GM23248 (cell line): ENCODE measurements at regions not wholly inside any gene's neighbourhood (a gene's known extent, or its start where the extent isn't known, plus 50 kb on each side); places are given as distances from the start of the nearest gene placed in this dataset.

Source experiments
- DNase-seq: peaks from one replicate; pipeline ENCODE4 v3.0.0-alpha.2; 2015
- H2AFZ ChIP-seq: fragments of 200-600 bp; sonication (generic); 2 replicates; pipeline ENCODE4 v1.6.1; 2016; ENCODE audit warnings: antibody characterized with exemption
- H3F3A ChIP-seq: fragments of 200-600 bp; sonication (generic); 2 replicates; pipeline ENCODE4 v1.6.1; 2016; ENCODE audit warnings: mild to moderate bottlenecking, antibody characterized with exemption, mixed run types; ENCODE audit not compliant: insufficient read depth
- H3K27ac ChIP-seq: fragments of 200-600 bp; sonication (generic); 2 replicates; pipeline ENCODE4 v1.5.1; 2016; ENCODE audit warnings: mild to moderate bottlenecking
- H3K27me3 ChIP-seq: fragments of 200-600 bp; sonication (generic); replicated peaks from 2 replicates; pipeline ENCODE4 v1.6.1; 2016; ENCODE audit warnings: mild to moderate bottlenecking; ENCODE audit not compliant: insufficient read depth
- H3K36me3 ChIP-seq: fragments of 200-600 bp; sonication (generic); 2 replicates; pipeline ENCODE4 v1.6.1; 2016; ENCODE audit warnings: low read depth, mild to moderate bottlenecking
- H3K4me1 ChIP-seq: fragments of 200-600 bp; sonication (generic); 2 replicates; pipeline ENCODE4 v1.6.1; 2016; ENCODE audit warnings: mild to moderate bottlenecking; ENCODE audit not compliant: insufficient read depth
- H3K4me2 ChIP-seq: fragments of 200-600 bp; sonication (generic); one replicate; pipeline ENCODE4 v1.6.1; 2016; ENCODE audit warnings: mild to moderate bottlenecking; ENCODE audit not compliant: unreplicated experiment
- H3K4me3 ChIP-seq: fragments of 200-600 bp; sonication (generic); 2 replicates; pipeline ENCODE4 v1.5.1; 2016; ENCODE audit warnings: mild to moderate bottlenecking
- H3K79me2 ChIP-seq: fragments of 200-600 bp; sonication (generic); 2 replicates; pipeline ENCODE4 v1.6.1; 2016; ENCODE audit warnings: mild to moderate bottlenecking; ENCODE audit not compliant: insufficient read depth
- H3K9ac ChIP-seq: fragments of 200-600 bp; sonication (generic); 2 replicates; pipeline ENCODE4 v1.6.1; 2016; ENCODE audit warnings: mild to moderate bottlenecking
- H3K9me2 ChIP-seq: fragments of 200-600 bp; sonication (generic); 2 replicates; pipeline ENCODE4 v1.6.1; 2016; ENCODE audit warnings: mixed run types, mild to moderate bottlenecking, moderate library complexity; ENCODE audit not compliant: insufficient read depth
- H3K9me3 ChIP-seq: fragments of 200-600 bp; sonication (generic); one replicate; pipeline ENCODE4 v1.6.1; 2017; ENCODE audit warnings: low read depth
- H4K20me1 ChIP-seq: fragments of 200-600 bp; sonication (generic); 2 replicates; pipeline ENCODE4 v1.6.0; 2016; ENCODE audit not compliant: insufficient read depth
- EZH2 ChIP-seq: fragments of 200-600 bp; sonication (generic); IDR thresholded peaks from 2 replicates; pipeline ENCODE4 v1.6.1; 2018; ENCODE audit warnings: antibody characterized with exemption, mild to moderate bottlenecking; ENCODE audit not compliant: insufficient read depth, poor library complexity, severe bottlenecking
- EZH2phosphoT487 ChIP-seq: fragments of 200-600 bp; sonication (generic); IDR thresholded peaks from 2 replicates; pipeline ENCODE4 v1.6.1; 2018; ENCODE audit warnings: antibody characterized with exemption, moderate library complexity, mild to moderate bottlenecking, low read depth; ENCODE audit not compliant: insufficient read depth
- WGBS, 2 experiments: methylation state at CpG; one replicate each; pipeline ENCODE4 v1.1.6; 2015 to 2017; ENCODE audit warnings: low lambda C conversion rate in 2 of 2, low coverage in 1 of 2; ENCODE audit errors: missing lambda C conversion rate in 2 of 2; 5-methylcytosine and 5-hydroxymethylcytosine counted together
- in situ Hi-C: fragments of 300-500 bp; cut with MboI; formaldehyde crosslinking; loops from 2 replicates; pipeline ENCODE4 v1.15.0; 2020

GRCh38 chr13:21932996-21933395 lies 262.1 kb downstream of the FGF9 start:
- H3K79me2 ChIP-seq = no peaks in the 10 kb centered on the region
- no peak overlapping the region for H3K4me2 ChIP-seq
- H3K36me3 ChIP-seq = no peaks in the 10 kb centered on the region
- no peak overlapping the region for H3K27ac ChIP-seq
- TF ChIP-seq EZH2phosphoT487 (no peak), EZH2 (no peak)
- 25 to 34% methylated on average over 6 of the region's 6 CpGs for WGBS, 2 experiments
- H3K27me3 ChIP-seq = no peaks in the 10 kb centered on the region
- no peaks in the 10 kb centered on the region for H3K9me3 ChIP-seq
- no peak overlapping the region for H3K4me3 ChIP-seq
- in situ Hi-C loops = no loop called here
- H3K9me2 ChIP-seq = no peaks in the 10 kb centered on the region
- H2AFZ ChIP-seq = no peak overlapping the region
- H3K9ac ChIP-seq = no peak overlapping the region
- no peaks in the 10 kb centered on the region for H4K20me1 ChIP-seq
- H3K4me1 ChIP-seq = no peaks in the 10 kb centered on the region
- no peak for DNase-seq
- H3F3A ChIP-seq = no peaks in the 10 kb centered on the region

GRCh38 chr13:21934284-21934683 lies 263.4 kb downstream of the FGF9 start:
- DNase-seq = no peak
- 58 to 59% methylated on average over 9 of the region's 9 CpGs for WGBS, 2 experiments
- H3K9ac ChIP-seq = no peak overlapping the region

GRCh38 chr13:21936674-21937073 lies 265.8 kb downstream of the FGF9 start:
- no peaks in the 10 kb centered on the region for H3K79me2 ChIP-seq
- no peak overlapping the region for H3K9ac ChIP-seq
- no peaks in the 10 kb centered on the region for H3K9me3 ChIP-seq
- DNase-seq = no peak
- in situ Hi-C loops = no loop called here
- no peak overlapping the region for H3K4me3 ChIP-seq
- H2AFZ ChIP-seq = no peak overlapping the region
- H3K4me1 ChIP-seq = no peaks in the 10 kb centered on the region
- no peaks in the 10 kb centered on the region for H3K27me3 ChIP-seq
- no peaks in the 10 kb centered on the region for H4K20me1 ChIP-seq
- H3K36me3 ChIP-seq = no peaks in the 10 kb centered on the region
- no peak for TF ChIP-seq EZH2
- no peak overlapping the region for H3K4me2 ChIP-seq
- H3K9me2 ChIP-seq = no peaks in the 10 kb centered on the region
- H3F3A ChIP-seq = no peaks in the 10 kb centered on the region
- 76 to 82% methylated on average over 3 to 4 of the region's 4 CpGs for WGBS, 2 experiments
- no peak overlapping the region for H3K27ac ChIP-seq

More at GRCh38 chr13:21934284-21934683, 263.4 kb downstream of the FGF9 start:
- H3K79me2 ChIP-seq = no peaks in the 10 kb centered on the region
- no peaks in the 10 kb centered on the region for H3K36me3 ChIP-seq
- no peaks in the 10 kb centered on the region for H3K9me3 ChIP-seq
- no peak overlapping the region for H2AFZ ChIP-seq
- H3F3A ChIP-seq = no peaks in the 10 kb centered on the region
- no peak overlapping the region for H3K4me3 ChIP-seq
- H3K27ac ChIP-seq = no peak overlapping the region
- TF ChIP-seq EZH2 (no peak), EZH2phosphoT487 (no peak)
- no peaks in the 10 kb centered on the region for H4K20me1 ChIP-seq
- no peaks in the 10 kb centered on the region for H3K9me2 ChIP-seq
- H3K4me2 ChIP-seq = no peak overlapping the region
- no peaks in the 10 kb centered on the region for H3K4me1 ChIP-seq
- in situ Hi-C loops = no loop called here
- no peaks in the 10 kb centered on the region for H3K27me3 ChIP-seq

GRCh38 chr13:21938168-21938567 lies 267.3 kb downstream of the FGF9 start:
- Histone ChIP-seq H3K4me1 (no peaks in the 10 kb centered on the region), H3K9me2 (no peaks in the 10 kb centered on the region), H3K27ac (no peak overlapping the region), H3K79me2 (no peaks in the 10 kb centered on the region), H3K4me3 (no peak overlapping the region), H3K9me3 (no peaks in the 10 kb centered on the region), H2AFZ (no peak overlapping the region), H4K20me1 (no peaks in the 10 kb centered on the region), H3K4me2 (no peak overlapping the region), H3F3A (no peaks in the 10 kb centered on the region), H3K9ac (no peak overlapping the region), H3K36me3 (no peaks in the 10 kb centered on the region), H3K27me3 (no peaks in the 10 kb centered on the region)
- TF ChIP-seq EZH2 = no peak
- no peak for TF ChIP-seq EZH2phosphoT487
- in situ Hi-C loops = no loop called here
- WGBS, 2 experiments = 35% methylated on average over 6 of the region's 6 CpGs
- peak; percentile 12 for DNase-seq

GRCh38 chr13:21938636-21939035 lies 267.8 kb downstream of the FGF9 start:
- no peaks in the 10 kb centered on the region for H4K20me1 ChIP-seq

More at GRCh38 chr13:21938636-21939035, 267.8 kb downstream of the FGF9 start:
- no peak overlapping the region for H3K27ac ChIP-seq
- H2AFZ ChIP-seq = no peak overlapping the region
- no peak overlapping the region for H3K9ac ChIP-seq
- no peaks in the 10 kb centered on the region for H3K9me2 ChIP-seq
- H3K79me2 ChIP-seq = no peaks in the 10 kb centered on the region
- H3K4me3 ChIP-seq = no peak overlapping the region
- H3F3A ChIP-seq = no peaks in the 10 kb centered on the region
- no peak overlapping the region for H3K4me2 ChIP-seq
- 45 to 46% methylated on average over 7 of the region's 7 CpGs for WGBS, 2 experiments
- no peak for DNase-seq
- TF ChIP-seq EZH2phosphoT487 = no peak
- no peak for TF ChIP-seq EZH2
- H3K9me3 ChIP-seq = no peaks in the 10 kb centered on the region
- H3K27me3 ChIP-seq = no peaks in the 10 kb centered on the region
- no peaks in the 10 kb centered on the region for H3K4me1 ChIP-seq
- in situ Hi-C loops = no loop called here
- no peaks in the 10 kb centered on the region for H3K36me3 ChIP-seq
